ENCODE measurements at regions not wholly inside any gene's neighbourhood (a gene's known extent, or its start where the extent isn't known, plus 50 kb on each side); places are given as distances from the start of the nearest gene placed in this dataset.

DNA sequence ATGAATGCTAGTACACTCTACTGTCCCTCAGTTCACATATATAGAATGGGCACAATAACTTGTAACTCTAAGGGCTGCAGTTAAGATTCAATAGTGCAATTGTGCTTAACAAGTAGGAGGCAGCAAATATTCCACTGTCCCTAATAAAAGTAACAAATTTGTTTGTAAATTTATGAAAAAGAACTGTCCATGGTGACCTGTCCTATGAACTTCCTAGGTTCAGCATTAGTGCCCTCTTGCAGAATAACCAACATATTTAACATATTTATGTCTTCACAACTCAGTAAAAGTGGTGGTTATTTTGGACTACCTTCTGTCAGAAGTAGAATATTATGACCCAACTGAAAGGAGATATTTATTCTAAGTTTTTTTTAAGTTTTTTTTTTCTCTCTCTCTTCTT is 327.8 kb downstream of the CENPW start:
- TF ChIP-seq CTCF (IDR thresholded peaks at IDR 0.05) (no peak), POLR2A (IDR thresholded peaks at IDR 0.05) (no peak)
